BJ (cell line): ENCODE measurements at regions not wholly inside any gene's neighbourhood (a gene's known extent, or its start where the extent isn't known, plus 50 kb on each side); places are given as distances from the start of the nearest gene placed in this dataset.

ENCODE experiments used
- CTCF ChIA-PET: fragments of 350-600 bp; formaldehyde crosslinking; extraction: SDS; loops from one replicate; lab custom pipeline; 2021; ENCODE audit warnings: antibody characterized with exemption, inconsistent platforms; lab: Yijun Ruan, JAX
- POLR2A ChIA-PET: fragments of 300-600 bp; sonication (Branson Sonifier 250); formaldehyde crosslinking; extraction: SDS; loops from one replicate; lab custom pipeline; 2021; ENCODE audit warnings: antibody characterized with exemption; lab: Charles Lee
- DNase-seq: peaks from one replicate; pipeline ENCODE4 v3.0.0-alpha.2; 2011; ENCODE audit warnings: low read depth
- H3K27me3 ChIP-seq: 2 replicates; pipeline ENCODE4 v1.6.0; 2011; ENCODE audit warnings: low read length; ENCODE audit not compliant: control insufficient read depth, insufficient read depth
- H3K36me3 ChIP-seq: 2 replicates; pipeline ENCODE4 v1.5.1; 2011; ENCODE audit warnings: low read length; ENCODE audit not compliant: control insufficient read depth, insufficient read depth
- H3K4me3 ChIP-seq: 2 replicates; pipeline ENCODE4 v1.5.1; 2011; ENCODE audit warnings: low read depth, mild to moderate bottlenecking, control low read depth, low read length
- TF ChIP-seq, protein P1 (sequence below): IDR thresholded peaks from 2 replicates; pipeline ENCODE4 v1.5.1; 2011; ENCODE audit warnings: low read depth, mild to moderate bottlenecking, control low read depth, inconsistent platforms, low read length, moderate library complexity; ENCODE audit not compliant: insufficient read depth

DNA sequence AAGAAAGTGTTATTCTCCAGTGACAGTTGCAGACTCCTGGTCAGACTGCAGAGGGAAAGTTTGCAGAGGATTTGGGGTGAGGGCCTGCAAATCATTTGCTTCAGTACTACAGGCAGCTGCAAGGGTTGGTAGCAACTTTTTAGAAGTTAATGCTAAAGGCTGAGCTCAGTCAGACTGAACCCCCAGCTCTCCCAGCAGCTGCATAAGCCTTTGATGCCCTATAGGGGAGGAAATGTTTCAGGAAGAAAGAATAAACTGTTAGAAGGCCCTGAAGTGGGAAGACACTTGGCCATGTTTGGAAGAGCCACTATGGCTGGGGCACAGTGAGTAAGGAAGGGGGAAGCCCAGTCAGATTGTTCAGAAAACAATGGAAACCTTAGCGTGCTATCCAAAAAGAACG is 383.6 kb downstream of the TTLL7 start:
- no peak for DNase-seq
- Histone ChIP-seq H3K4me3 (no peak overlapping the region), H3K27me3 (no peaks in the 10 kb centered on the region), H3K36me3 (no peaks in the 10 kb centered on the region)
- ChIA-PET POLR2A (no interaction called here), CTCF (no interaction called here)
- TF ChIP-seq, protein P1, sequence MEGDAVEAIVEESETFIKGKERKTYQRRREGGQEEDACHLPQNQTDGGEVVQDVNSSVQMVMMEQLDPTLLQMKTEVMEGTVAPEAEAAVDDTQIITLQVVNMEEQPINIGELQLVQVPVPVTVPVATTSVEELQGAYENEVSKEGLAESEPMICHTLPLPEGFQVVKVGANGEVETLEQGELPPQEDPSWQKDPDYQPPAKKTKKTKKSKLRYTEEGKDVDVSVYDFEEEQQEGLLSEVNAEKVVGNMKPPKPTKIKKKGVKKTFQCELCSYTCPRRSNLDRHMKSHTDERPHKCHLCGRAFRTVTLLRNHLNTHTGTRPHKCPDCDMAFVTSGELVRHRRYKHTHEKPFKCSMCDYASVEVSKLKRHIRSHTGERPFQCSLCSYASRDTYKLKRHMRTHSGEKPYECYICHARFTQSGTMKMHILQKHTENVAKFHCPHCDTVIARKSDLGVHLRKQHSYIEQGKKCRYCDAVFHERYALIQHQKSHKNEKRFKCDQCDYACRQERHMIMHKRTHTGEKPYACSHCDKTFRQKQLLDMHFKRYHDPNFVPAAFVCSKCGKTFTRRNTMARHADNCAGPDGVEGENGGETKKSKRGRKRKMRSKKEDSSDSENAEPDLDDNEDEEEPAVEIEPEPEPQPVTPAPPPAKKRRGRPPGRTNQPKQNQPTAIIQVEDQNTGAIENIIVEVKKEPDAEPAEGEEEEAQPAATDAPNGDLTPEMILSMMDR: no peak

DNA sequence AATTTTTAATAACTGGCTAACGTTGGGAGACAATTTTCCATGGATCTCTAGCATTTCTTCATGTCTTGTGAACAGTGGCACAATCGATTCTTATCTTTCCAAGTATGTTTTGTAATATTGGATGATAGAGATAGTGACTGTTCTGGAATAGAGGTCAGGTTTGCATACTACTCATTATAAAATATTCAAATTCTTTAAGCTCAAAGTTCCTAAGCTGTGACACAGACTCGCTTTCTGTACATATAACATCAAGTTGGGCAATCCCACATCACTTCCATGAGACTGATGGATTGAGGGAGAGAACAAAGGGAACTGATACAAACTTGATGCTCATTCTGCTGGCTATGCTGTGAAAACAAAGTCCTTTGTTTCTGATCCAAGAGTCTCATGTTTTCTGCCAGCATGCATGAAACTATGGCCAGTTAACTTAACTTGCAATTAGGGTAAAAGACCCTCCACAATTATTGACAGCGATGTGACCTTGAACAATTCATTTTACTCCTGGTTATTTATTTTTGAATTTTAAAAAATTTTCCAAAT is 392.4 kb downstream of the TTLL7 start:
- DNase-seq: no peak
- TF ChIP-seq, protein P1: no peak
- Histone ChIP-seq H3K4me3 (no peak overlapping the region), H3K36me3 (no peaks in the 10 kb centered on the region), H3K27me3 (no peaks in the 10 kb centered on the region)
- ChIA-PET CTCF (no interaction called here), POLR2A (no interaction called here)

DNA sequence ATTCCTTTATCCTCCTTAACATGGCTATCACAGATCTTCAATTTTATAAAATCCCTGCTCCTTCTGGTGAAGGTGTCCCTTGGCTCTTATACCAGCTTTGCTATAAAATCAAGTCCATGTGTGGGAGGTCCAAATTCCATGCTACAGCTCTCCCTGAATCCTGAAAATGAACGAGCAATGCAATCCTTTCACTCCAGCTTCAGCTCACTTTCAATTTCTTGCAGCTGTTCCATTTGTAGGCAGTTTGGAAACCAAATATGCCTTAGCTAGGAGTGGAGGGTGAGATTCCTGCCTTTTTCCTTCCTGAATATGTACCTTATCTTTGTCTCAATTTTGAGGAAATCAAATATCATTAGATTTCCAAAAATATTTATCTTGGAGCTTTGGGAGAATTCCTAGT is 402.6 kb downstream of the TTLL7 start:
- Histone ChIP-seq H3K27me3 (no peaks in the 10 kb centered on the region), H3K36me3 (no peaks in the 10 kb centered on the region), H3K4me3 (no peak overlapping the region)
- no peak for DNase-seq
- CTCF ChIA-PET: no interaction called here
- POLR2A ChIA-PET: no interaction called here
- TF ChIP-seq, protein P1: no peak

DNA sequence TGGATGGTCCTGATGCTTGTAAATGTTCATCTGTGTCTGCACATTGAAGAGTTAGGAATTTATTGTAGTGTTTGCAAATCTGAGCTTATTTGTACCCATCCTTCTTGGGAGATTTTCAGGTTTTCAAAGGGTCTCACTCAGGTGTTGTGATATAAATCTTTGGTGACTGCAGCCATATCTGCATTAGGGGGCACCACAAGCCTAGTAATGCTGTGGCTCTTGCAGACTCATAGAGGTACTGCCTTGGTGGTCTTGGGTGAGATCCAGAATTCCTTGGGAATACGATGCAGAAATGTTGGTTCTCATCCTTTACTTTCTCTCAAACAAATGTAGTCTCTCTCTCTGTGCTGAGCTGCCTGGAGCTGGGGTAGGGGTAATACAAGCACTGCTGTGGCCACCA is 405.9 kb downstream of the TTLL7 start:
- ChIA-PET POLR2A (no interaction called here), CTCF (no interaction called here)
- Histone ChIP-seq H3K27me3 (no peaks in the 10 kb centered on the region), H3K4me3 (no peak overlapping the region), H3K36me3 (no peaks in the 10 kb centered on the region)
- no peak for DNase-seq
- TF ChIP-seq, protein P1: no peak

DNA sequence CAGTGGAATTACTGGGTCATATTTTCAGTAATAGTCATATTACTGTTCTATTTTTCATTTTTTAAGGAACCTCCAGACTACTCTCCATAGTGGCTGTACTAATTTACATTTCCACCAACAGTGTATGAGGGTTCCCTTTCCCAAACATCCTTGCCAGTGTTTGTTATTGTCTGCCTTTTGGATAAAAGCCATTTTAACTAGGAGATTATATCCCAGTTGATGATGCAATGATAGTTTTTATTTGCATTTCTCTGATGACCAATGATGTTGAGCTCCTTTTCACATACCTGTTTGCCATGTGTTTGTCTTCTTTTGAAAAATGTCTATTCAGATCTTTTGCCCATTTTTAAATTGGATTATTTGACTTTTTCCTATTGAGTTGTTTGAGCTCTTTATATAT is 410.8 kb downstream of the TTLL7 start:
- ChIA-PET POLR2A (no interaction called here), CTCF (no interaction called here)
- no peak overlapping the region for H3K4me3 ChIP-seq
- H3K36me3 ChIP-seq: no peaks in the 10 kb centered on the region
- H3K27me3 ChIP-seq: no peaks in the 10 kb centered on the region
- TF ChIP-seq, protein P1: no peak
- DNase-seq: no peak
